ENCODE measurements at regions not wholly inside any gene's neighbourhood (a gene's known extent, or its start where the extent isn't known, plus 50 kb on each side); places are given as distances from the start of the nearest gene placed in this dataset.

DNA sequence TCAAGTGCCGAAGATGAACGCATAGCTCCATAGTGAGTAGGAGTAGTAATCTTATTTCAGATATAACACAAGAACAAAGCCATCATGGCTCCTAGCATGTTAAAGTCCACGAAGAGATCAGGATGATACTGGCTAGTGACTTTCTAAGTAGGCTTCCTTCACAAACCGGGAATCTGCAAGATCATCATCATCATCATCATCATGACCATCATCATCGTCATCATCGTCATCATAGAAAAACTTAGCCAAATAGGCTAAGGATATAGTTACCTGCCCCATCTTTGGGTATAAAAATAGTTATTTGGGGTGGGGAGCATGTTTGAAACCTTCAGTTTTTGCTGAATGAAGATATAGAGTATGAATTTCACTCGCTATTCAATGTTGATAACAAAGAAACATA is 57.9 kb downstream of the PYDC2 start:
- in situ Hi-C loops (cut with MboI; ENCODE audit: low pct_unique_long_range_greater_than_20kb, low sequenced_read_pairs, unreplicated experiment), result no loop called here
- no peak for DNase-seq (ENCODE audit: low spot score)
- TF ChIP-seq, protein P1, sequence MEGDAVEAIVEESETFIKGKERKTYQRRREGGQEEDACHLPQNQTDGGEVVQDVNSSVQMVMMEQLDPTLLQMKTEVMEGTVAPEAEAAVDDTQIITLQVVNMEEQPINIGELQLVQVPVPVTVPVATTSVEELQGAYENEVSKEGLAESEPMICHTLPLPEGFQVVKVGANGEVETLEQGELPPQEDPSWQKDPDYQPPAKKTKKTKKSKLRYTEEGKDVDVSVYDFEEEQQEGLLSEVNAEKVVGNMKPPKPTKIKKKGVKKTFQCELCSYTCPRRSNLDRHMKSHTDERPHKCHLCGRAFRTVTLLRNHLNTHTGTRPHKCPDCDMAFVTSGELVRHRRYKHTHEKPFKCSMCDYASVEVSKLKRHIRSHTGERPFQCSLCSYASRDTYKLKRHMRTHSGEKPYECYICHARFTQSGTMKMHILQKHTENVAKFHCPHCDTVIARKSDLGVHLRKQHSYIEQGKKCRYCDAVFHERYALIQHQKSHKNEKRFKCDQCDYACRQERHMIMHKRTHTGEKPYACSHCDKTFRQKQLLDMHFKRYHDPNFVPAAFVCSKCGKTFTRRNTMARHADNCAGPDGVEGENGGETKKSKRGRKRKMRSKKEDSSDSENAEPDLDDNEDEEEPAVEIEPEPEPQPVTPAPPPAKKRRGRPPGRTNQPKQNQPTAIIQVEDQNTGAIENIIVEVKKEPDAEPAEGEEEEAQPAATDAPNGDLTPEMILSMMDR (IDR thresholded peaks at IDR 0.05; ENCODE audit: extremely low read depth, insufficient read depth, missing control alignments), result no peak

DNA sequence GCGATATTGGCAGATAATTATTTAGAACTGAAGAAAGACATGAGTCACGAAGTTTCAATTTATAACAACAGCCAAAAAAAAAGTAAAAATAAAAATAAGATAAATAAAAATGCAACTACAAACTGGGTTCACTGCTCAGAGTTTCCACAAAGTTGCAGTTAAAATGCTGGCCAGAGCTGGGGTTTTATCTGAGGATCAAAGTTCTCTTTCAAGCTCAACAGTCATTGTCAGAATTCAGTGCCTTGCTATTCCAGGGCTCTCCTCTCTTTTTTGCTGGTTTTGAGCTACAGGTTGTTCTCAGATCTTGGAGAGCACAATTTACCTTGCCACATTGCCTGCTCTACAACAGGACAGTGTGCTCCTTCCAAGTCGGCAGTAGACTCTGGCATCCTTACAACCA is 60.1 kb downstream of the PYDC2 start:
- TF ChIP-seq, protein P1 (IDR thresholded peaks at IDR 0.05; ENCODE audit: extremely low read depth, insufficient read depth, missing control alignments), result no peak
- no peak for DNase-seq (ENCODE audit: low spot score)
- in situ Hi-C loops (cut with MboI; ENCODE audit: low pct_unique_long_range_greater_than_20kb, low sequenced_read_pairs, unreplicated experiment), result no loop called here

DNA sequence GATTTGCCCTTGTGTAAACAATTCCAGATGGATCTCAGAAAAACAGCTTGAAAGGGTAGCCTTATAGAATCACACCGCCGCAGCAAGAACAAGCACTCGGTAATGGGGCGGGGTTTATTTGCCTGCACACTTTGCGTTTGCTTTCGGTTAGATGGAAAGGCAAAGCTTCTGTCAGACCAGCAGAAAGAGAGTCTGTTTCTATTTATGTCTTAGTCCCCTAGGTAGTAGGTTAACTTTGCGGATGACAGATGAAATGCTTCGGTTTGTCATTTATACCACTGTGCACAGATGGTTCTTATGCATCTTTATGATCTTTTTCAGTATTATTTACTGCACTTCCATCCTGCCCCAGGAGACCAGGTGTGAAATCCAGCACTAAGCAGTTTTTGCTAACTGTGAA is 62.2 kb downstream of the PYDC2 start:
- in situ Hi-C loops (cut with MboI; ENCODE audit: low pct_unique_long_range_greater_than_20kb, low sequenced_read_pairs, unreplicated experiment), result no loop called here
- TF ChIP-seq, protein P1 (IDR thresholded peaks at IDR 0.05; ENCODE audit: extremely low read depth, insufficient read depth, missing control alignments), result no peak
- no peak for DNase-seq (ENCODE audit: low spot score)

- no peak for DNase-seq (ENCODE audit: low spot score)
- in situ Hi-C loops (cut with MboI; ENCODE audit: low pct_unique_long_range_greater_than_20kb, low sequenced_read_pairs, unreplicated experiment), result no loop called here
- TF ChIP-seq, protein P1 (IDR thresholded peaks at IDR 0.05; ENCODE audit: extremely low read depth, insufficient read depth, missing control alignments), result no peak
These were observed 67.6 kb downstream of the PYDC2 start for GRCh38 chr3:191528589-191528988.

DNA sequence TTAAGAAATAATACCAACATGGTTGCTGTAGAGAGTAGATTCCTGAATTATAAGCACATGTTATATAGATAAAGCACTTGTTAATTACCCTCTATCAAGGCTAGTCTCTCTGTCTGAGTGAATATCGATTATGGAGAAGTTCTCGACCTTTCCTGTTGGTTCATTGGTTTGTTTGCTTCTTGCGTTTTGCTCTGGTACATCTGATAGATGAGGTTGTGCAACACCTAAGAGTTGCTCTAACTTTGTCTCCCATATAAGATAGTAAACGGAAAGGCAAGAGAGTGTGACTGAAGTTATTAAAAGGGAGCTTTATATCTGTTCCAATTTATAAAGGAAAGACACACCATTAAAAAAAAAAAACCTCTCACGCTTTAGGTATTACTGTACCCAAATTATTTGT is 69.0 kb downstream of the PYDC2 start:
- in situ Hi-C loops (cut with MboI; ENCODE audit: low pct_unique_long_range_greater_than_20kb, low sequenced_read_pairs, unreplicated experiment), result no loop called here
- TF ChIP-seq, protein P1 (IDR thresholded peaks at IDR 0.05; ENCODE audit: extremely low read depth, insufficient read depth, missing control alignments), result no peak
- DNase-seq (ENCODE audit: low spot score), result no peak

- in situ Hi-C loops (cut with MboI; ENCODE audit: low pct_unique_long_range_greater_than_20kb, low sequenced_read_pairs, unreplicated experiment), result no loop called here
- no peak for DNase-seq (ENCODE audit: low spot score)
These were observed 70.5 kb downstream of the PYDC2 start for GRCh38 chr3:191531434-191531972.

More at GRCh38 chr3:191531434-191531972, 70.5 kb downstream of the PYDC2 start:
- TF ChIP-seq, protein P1 (IDR thresholded peaks at IDR 0.05; ENCODE audit: extremely low read depth, insufficient read depth, missing control alignments), result no peak
